Erythroblast (primary cell): ENCODE measurements at regions not wholly inside any gene's neighbourhood (a gene's known extent, or its start where the extent isn't known, plus 50 kb on each side); places are given as distances from the start of the nearest gene placed in this dataset.

ENCODE experiments used
- GATA1 ChIP-seq: IDR thresholded peaks from 2 replicates; pipeline ENCODE4 v1.6.1; 2011; ENCODE audit warnings: low read depth, mild to moderate bottlenecking, control low read depth, low read length, moderate library complexity
- POLR2A ChIP-seq: IDR thresholded peaks from 2 replicates; pipeline ENCODE4 v1.6.1; 2011; ENCODE audit warnings: mild to moderate bottlenecking, low read length

- TF ChIP-seq POLR2A (no peak), GATA1 (no peak)
Measured at GRCh38 chr1:2962541-2962940, 58.7 kb upstream of the ACTRT2 start.
